Stimulated activated naive B cell treated with anti-CD40 and anti-IgM and Interleukin-4, amounts not matched to agents 10 μg/mL and 1 μg/mL and 100 μg/mL, for 72 hours (primary cell): ENCODE measurements at regions not wholly inside any gene's neighbourhood (a gene's known extent, or its start where the extent isn't known, plus 50 kb on each side); places are given as distances from the start of the nearest gene placed in this dataset.

Experiments
- ATAC-seq, 2 donors: fragments of 150-1000 bp; cut with Tn5 transposase; replicated peaks; 2 replicates each; pipeline ENCODE4 v1.10.0; 2021; ENCODE audit warnings: moderate library complexity in 1 of 2
- DNase-seq: peaks from one replicate; pipeline ENCODE4 v3.0.0; 2021
- H3K27ac Mint-ChIP-seq: one replicate; pipeline ENCODE4 v1.8.0; 2022; ENCODE audit warnings: mild to moderate bottlenecking, mixed read lengths
- H3K27me3 Mint-ChIP-seq, 2 donors: one replicate each; pipeline ENCODE4 v1.8.0; 2022; ENCODE audit warnings: mixed read lengths in 2 of 2
- H3K36me3 Mint-ChIP-seq, 2 donors: one replicate each; pipeline ENCODE4 v1.8.0; 2022; ENCODE audit warnings: mixed read lengths in 2 of 2, mild to moderate bottlenecking in 1 of 2
- H3K4me1 Mint-ChIP-seq, 2 donors: one replicate each; pipeline ENCODE4 v1.8.0; 2022; ENCODE audit warnings: mixed read lengths in 2 of 2, mild to moderate bottlenecking in 1 of 2
- H3K4me3 Mint-ChIP-seq, 2 donors: one replicate each; pipeline ENCODE4 v1.8.0; 2022; ENCODE audit warnings: mild to moderate bottlenecking in 2 of 2, mixed read lengths in 2 of 2, moderate library complexity in 1 of 2
- H3K9me3 Mint-ChIP-seq, 2 donors: one replicate each; pipeline ENCODE4 v1.8.0; 2022; ENCODE audit warnings: mixed read lengths in 2 of 2, mild to moderate bottlenecking in 1 of 2

- Mint-ChIP-seq H3K9me3 (peaks cover 0 to 2% of the 10 kb centered on the region in 2 donors), H3K27ac (no peak overlapping the region)
Observed at GRCh38 chr10:9898633-9899395, 1118.9 kb upstream of the CELF2 start.

GRCh38 chr10:9900751-9901150 is 1116.9 kb upstream of the CELF2 start:
- Mint-ChIP-seq H3K4me3 (no peak overlapping the region), H3K27me3 (no peaks in the 10 kb centered on the region), H3K27ac (no peak overlapping the region), H3K9me3 (peaks cover 0 to 2% of the 10 kb centered on the region in 2 donors), H3K36me3 (no peaks in the 10 kb centered on the region), H3K4me1 (no peaks in the 10 kb centered on the region)
- DNase-seq (no peak), ATAC-seq (no peak)

More at GRCh38 chr10:9898633-9899395, 1118.9 kb upstream of the CELF2 start:
- no peaks in the 10 kb centered on the region for H3K36me3 Mint-ChIP-seq
- no peak for ATAC-seq
- H3K4me1 Mint-ChIP-seq = no peaks in the 10 kb centered on the region
- H3K4me3 Mint-ChIP-seq = no peak overlapping the region
- H3K27me3 Mint-ChIP-seq = no peaks in the 10 kb centered on the region
- no peak for DNase-seq

- no peak overlapping the region for H3K27ac Mint-ChIP-seq
- H3K9me3 Mint-ChIP-seq = peaks cover 0 to 6% of the 10 kb centered on the region in 2 donors
- H3K4me3 Mint-ChIP-seq = no peak overlapping the region
- H3K4me1 Mint-ChIP-seq = no peaks in the 10 kb centered on the region
- no peak for DNase-seq
- H3K36me3 Mint-ChIP-seq = no peaks in the 10 kb centered on the region
- ATAC-seq = no peak
- H3K27me3 Mint-ChIP-seq = no peaks in the 10 kb centered on the region
Observed at GRCh38 chr10:9901971-9902370, 1115.7 kb upstream of the CELF2 start.

GRCh38 chr10:9910446-9910845 is 1107.2 kb upstream of the CELF2 start:
- no peak overlapping the region for H3K27ac Mint-ChIP-seq
- H3K4me3 Mint-ChIP-seq = no peak overlapping the region
- H3K9me3 Mint-ChIP-seq = peaks cover 0 to 3% of the 10 kb centered on the region in 2 donors
- ATAC-seq (no peak), DNase-seq (no peak)
- no peaks in the 10 kb centered on the region for H3K4me1 Mint-ChIP-seq
- H3K36me3 Mint-ChIP-seq = no peaks in the 10 kb centered on the region
- no peaks in the 10 kb centered on the region for H3K27me3 Mint-ChIP-seq

GRCh38 chr10:9911488-9911887 is 1106.2 kb upstream of the CELF2 start:
- DNase-seq = no peak
- Mint-ChIP-seq H3K27ac (no peak overlapping the region), H3K36me3 (no peaks in the 10 kb centered on the region), H3K9me3 (no peaks in the 10 kb centered on the region), H3K4me3 (no peak overlapping the region), H3K27me3 (no peaks in the 10 kb centered on the region), H3K4me1 (no peaks in the 10 kb centered on the region)
- no peak for ATAC-seq

GRCh38 chr10:9913876-9914514 is 1103.7 kb upstream of the CELF2 start:
- ATAC-seq = no peak
- H3K36me3 Mint-ChIP-seq = no peaks in the 10 kb centered on the region
- H3K9me3 Mint-ChIP-seq = no peaks in the 10 kb centered on the region
- no peaks in the 10 kb centered on the region for H3K4me1 Mint-ChIP-seq
- no peak for DNase-seq
- no peak overlapping the region for H3K27ac Mint-ChIP-seq
- H3K4me3 Mint-ChIP-seq = no peak overlapping the region
- no peaks in the 10 kb centered on the region for H3K27me3 Mint-ChIP-seq

GRCh38 chr10:9921544-9921943 is 1096.1 kb upstream of the CELF2 start:
- Mint-ChIP-seq H3K27ac (no peak overlapping the region), H3K4me3 (no peak overlapping the region), H3K9me3 (peaks cover 6 to 8% of the 10 kb centered on the region in 2 donors), H3K36me3 (no peaks in the 10 kb centered on the region), H3K27me3 (peaks cover 0 to 5% of the 10 kb centered on the region in 2 donors), H3K4me1 (no peaks in the 10 kb centered on the region)
- DNase-seq (no peak), ATAC-seq (no peak)

- Mint-ChIP-seq H3K4me3 (no peak overlapping the region), H3K27ac (no peak overlapping the region), H3K27me3 (peaks cover 0 to 5% of the 10 kb centered on the region in 2 donors), H3K36me3 (no peaks in the 10 kb centered on the region), H3K4me1 (no peaks in the 10 kb centered on the region), H3K9me3 (peaks cover 6 to 8% of the 10 kb centered on the region in 2 donors)
- ATAC-seq (no peak), DNase-seq (no peak)
Observed at GRCh38 chr10:9922126-9922870, 1095.4 kb upstream of the CELF2 start.

GRCh38 chr10:9926003-9926402 is 1091.7 kb upstream of the CELF2 start:
- Mint-ChIP-seq H3K4me1 (no peaks in the 10 kb centered on the region), H3K36me3 (no peaks in the 10 kb centered on the region), H3K4me3 (no peak overlapping the region), H3K27me3 (peaks cover 0 to 5% of the 10 kb centered on the region in 2 donors), H3K9me3 (peaks cover 4 to 5% of the 10 kb centered on the region in 2 donors), H3K27ac (no peak overlapping the region)
- ATAC-seq = no peak
- DNase-seq = no peak

- peaks cover 4 to 5% of the 10 kb centered on the region in 2 donors for H3K9me3 Mint-ChIP-seq
- H3K27ac Mint-ChIP-seq = no peak overlapping the region
- H3K27me3 Mint-ChIP-seq = peaks cover 0 to 5% of the 10 kb centered on the region in 2 donors
- H3K4me1 Mint-ChIP-seq = no peaks in the 10 kb centered on the region
- H3K4me3 Mint-ChIP-seq = no peak overlapping the region
- DNase-seq (no peak), ATAC-seq (no peak)
- no peaks in the 10 kb centered on the region for H3K36me3 Mint-ChIP-seq
Observed at GRCh38 chr10:9926881-9927280, 1090.8 kb upstream of the CELF2 start.

- ATAC-seq (no peak), DNase-seq (no peak)
- no peaks in the 10 kb centered on the region for H3K9me3 Mint-ChIP-seq
- no peak overlapping the region for H3K27ac Mint-ChIP-seq
- H3K4me3 Mint-ChIP-seq = no peak overlapping the region
- no peaks in the 10 kb centered on the region for H3K4me1 Mint-ChIP-seq
- no peaks in the 10 kb centered on the region for H3K36me3 Mint-ChIP-seq
- no peaks in the 10 kb centered on the region for H3K27me3 Mint-ChIP-seq
Observed at GRCh38 chr10:9939716-9940115, 1078.0 kb upstream of the CELF2 start.

GRCh38 chr10:9944690-9945089 is 1073.0 kb upstream of the CELF2 start:
- ATAC-seq (no peak), DNase-seq (no peak)
- Mint-ChIP-seq H3K36me3 (no peaks in the 10 kb centered on the region), H3K27ac (no peak overlapping the region), H3K4me1 (no peaks in the 10 kb centered on the region), H3K27me3 (no peaks in the 10 kb centered on the region), H3K4me3 (no peak overlapping the region), H3K9me3 (no peaks in the 10 kb centered on the region)

GRCh38 chr10:9950070-9950469 is 1067.6 kb upstream of the CELF2 start:
- DNase-seq (no peak), ATAC-seq (no peak)
- no peak overlapping the region for H3K27ac Mint-ChIP-seq
- H3K36me3 Mint-ChIP-seq = no peaks in the 10 kb centered on the region
- H3K4me1 Mint-ChIP-seq = no peaks in the 10 kb centered on the region
- no peaks in the 10 kb centered on the region for H3K27me3 Mint-ChIP-seq
- H3K9me3 Mint-ChIP-seq = no peaks in the 10 kb centered on the region
- no peak overlapping the region for H3K4me3 Mint-ChIP-seq

GRCh38 chr10:9951481-9952257 is 1066.0 kb upstream of the CELF2 start:
- H3K4me1 Mint-ChIP-seq = no peaks in the 10 kb centered on the region
- H3K4me3 Mint-ChIP-seq = no peak overlapping the region
- no peak for DNase-seq
- no peak for ATAC-seq
- H3K27me3 Mint-ChIP-seq = no peaks in the 10 kb centered on the region
- no peak overlapping the region for H3K27ac Mint-ChIP-seq
- H3K36me3 Mint-ChIP-seq = no peaks in the 10 kb centered on the region
- H3K9me3 Mint-ChIP-seq = no peaks in the 10 kb centered on the region
